ENCODE measurements at regions not wholly inside any gene's neighbourhood (a gene's known extent, or its start where the extent isn't known, plus 50 kb on each side); places are given as distances from the start of the nearest gene placed in this dataset.

GRCh38 chr2:118240276-118240675 is 152.0 kb downstream of the INSIG2 start:
- no peak for TF ChIP-seq JUND (IDR thresholded peaks at IDR 0.05)
- no peak for TF ChIP-seq RAD21 (IDR thresholded peaks at IDR 0.05)
- TF ChIP-seq HNF4A (conservative IDR thresholded peaks at IDR 0.05): no peak
- no peak for TF ChIP-seq ATF3 (IDR thresholded peaks at IDR 0.05)
- TF ChIP-seq, protein P1, sequence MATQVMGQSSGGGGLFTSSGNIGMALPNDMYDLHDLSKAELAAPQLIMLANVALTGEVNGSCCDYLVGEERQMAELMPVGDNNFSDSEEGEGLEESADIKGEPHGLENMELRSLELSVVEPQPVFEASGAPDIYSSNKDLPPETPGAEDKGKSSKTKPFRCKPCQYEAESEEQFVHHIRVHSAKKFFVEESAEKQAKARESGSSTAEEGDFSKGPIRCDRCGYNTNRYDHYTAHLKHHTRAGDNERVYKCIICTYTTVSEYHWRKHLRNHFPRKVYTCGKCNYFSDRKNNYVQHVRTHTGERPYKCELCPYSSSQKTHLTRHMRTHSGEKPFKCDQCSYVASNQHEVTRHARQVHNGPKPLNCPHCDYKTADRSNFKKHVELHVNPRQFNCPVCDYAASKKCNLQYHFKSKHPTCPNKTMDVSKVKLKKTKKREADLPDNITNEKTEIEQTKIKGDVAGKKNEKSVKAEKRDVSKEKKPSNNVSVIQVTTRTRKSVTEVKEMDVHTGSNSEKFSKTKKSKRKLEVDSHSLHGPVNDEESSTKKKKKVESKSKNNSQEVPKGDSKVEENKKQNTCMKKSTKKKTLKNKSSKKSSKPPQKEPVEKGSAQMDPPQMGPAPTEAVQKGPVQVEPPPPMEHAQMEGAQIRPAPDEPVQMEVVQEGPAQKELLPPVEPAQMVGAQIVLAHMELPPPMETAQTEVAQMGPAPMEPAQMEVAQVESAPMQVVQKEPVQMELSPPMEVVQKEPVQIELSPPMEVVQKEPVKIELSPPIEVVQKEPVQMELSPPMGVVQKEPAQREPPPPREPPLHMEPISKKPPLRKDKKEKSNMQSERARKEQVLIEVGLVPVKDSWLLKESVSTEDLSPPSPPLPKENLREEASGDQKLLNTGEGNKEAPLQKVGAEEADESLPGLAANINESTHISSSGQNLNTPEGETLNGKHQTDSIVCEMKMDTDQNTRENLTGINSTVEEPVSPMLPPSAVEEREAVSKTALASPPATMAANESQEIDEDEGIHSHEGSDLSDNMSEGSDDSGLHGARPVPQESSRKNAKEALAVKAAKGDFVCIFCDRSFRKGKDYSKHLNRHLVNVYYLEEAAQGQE (IDR thresholded peaks at IDR 0.05): no peak
- no peak for TF ChIP-seq FOXA1 (IDR thresholded peaks at IDR 0.05)
- TF ChIP-seq EGR1 (IDR thresholded peaks at IDR 0.05; ENCODE audit: low read depth in 2 of 2): no peak
- no peak for TF ChIP-seq TAF1 (conservative IDR thresholded peaks at IDR 0.05)
- no peak for TF ChIP-seq GABPA (IDR thresholded peaks at IDR 0.05 in 1 of 2, conservative IDR thresholded peaks at IDR 0.05 in 1 of 2)
- TF ChIP-seq FOXA2 (IDR thresholded peaks at IDR 0.05): no peak
- no peak for TF ChIP-seq HNF4G (IDR thresholded peaks at IDR 0.05)
- TF ChIP-seq RXRA (IDR thresholded peaks at IDR 0.05): no peak
- TF ChIP-seq CTCF (IDR thresholded peaks at IDR 0.05; ENCODE audit: low read depth, low read length, missing input control): no peak
- no peak for TF ChIP-seq NR2F2 (IDR thresholded peaks at IDR 0.05)
- TF ChIP-seq, protein P2, sequence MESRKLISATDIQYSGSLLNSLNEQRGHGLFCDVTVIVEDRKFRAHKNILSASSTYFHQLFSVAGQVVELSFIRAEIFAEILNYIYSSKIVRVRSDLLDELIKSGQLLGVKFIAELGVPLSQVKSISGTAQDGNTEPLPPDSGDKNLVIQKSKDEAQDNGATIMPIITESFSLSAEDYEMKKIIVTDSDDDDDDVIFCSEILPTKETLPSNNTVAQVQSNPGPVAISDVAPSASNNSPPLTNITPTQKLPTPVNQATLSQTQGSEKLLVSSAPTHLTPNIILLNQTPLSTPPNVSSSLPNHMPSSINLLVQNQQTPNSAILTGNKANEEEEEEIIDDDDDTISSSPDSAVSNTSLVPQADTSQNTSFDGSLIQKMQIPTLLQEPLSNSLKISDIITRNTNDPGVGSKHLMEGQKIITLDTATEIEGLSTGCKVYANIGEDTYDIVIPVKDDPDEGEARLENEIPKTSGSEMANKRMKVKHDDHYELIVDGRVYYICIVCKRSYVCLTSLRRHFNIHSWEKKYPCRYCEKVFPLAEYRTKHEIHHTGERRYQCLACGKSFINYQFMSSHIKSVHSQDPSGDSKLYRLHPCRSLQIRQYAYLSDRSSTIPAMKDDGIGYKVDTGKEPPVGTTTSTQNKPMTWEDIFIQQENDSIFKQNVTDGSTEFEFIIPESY (IDR thresholded peaks at IDR 0.05): no peak
- TF ChIP-seq SP1 (IDR thresholded peaks at IDR 0.05): no peak
- TF ChIP-seq MAX (IDR thresholded peaks at IDR 0.05): no peak
- Histone ChIP-seq H3K4me3 (ENCODE audit: low read depth in 1 of 3, low read length in 3 of 3) (no peak overlapping the region), H3K27me3 (ENCODE audit: control insufficient read depth in 4 of 4, insufficient read depth in 4 of 4, low read length in 3 of 4) (peaks cover 0 to 3% (median 0%) of the 10 kb centered on the region in 4 donors), H3K9me3 (ENCODE audit: control insufficient read depth in 4 of 4, low read length in 3 of 4) (peaks cover 0 to 2% (median 0%) of the 10 kb centered on the region in 4 donors), H3K36me3 (ENCODE audit: control insufficient read depth in 4 of 4, insufficient read depth in 3 of 4, low read depth in 1 of 4, low read length in 3 of 4) (no peaks in the 10 kb centered on the region), H3K9ac (ENCODE audit: low read depth in 1 of 2, low read length in 2 of 2) (no peak overlapping the region), H3K27ac (ENCODE audit: low read depth in 1 of 2, low read length in 2 of 2) (no peak overlapping the region), H3K4me1 (ENCODE audit: control insufficient read depth in 4 of 4, insufficient read depth in 4 of 4, low read length in 3 of 4) (no peaks in the 10 kb centered on the region)
- no peak for DNase-seq (ENCODE audit: low spot score)
- WGBS: 94% methylated on average over 2 of the region's 2 CpGs

DNA sequence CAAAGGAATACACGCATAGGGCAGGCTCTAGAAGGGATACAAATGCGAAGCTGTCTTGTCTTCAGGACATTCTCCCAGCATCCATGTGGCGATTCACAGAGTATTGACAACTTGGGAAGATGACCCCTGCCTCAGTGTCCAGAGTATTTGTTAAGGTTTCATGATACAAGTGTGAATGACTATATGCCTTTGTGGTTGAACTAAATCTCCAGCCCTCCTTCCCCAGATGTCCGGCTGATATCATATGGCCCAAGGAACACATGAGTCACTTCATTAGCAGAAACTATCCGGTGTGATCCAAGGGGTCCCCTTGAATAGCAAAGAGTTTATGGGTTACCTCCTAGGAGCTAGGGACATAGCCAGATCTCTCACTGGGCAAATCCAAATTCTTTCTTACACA is 151.0 kb downstream of the INSIG2 start:
- WGBS: 95% methylated on average over 5 of the region's 5 CpGs
- H3K4me3 ChIP-seq (ENCODE audit: low read depth in 1 of 3, low read length in 3 of 3): no peak overlapping the region
- DNase-seq (ENCODE audit: low spot score): no peak
- peaks cover 0 to 3% (median 0%) of the 10 kb centered on the region in 4 donors for H3K27me3 ChIP-seq (ENCODE audit: control insufficient read depth in 4 of 4, insufficient read depth in 4 of 4, low read length in 3 of 4)
- no peaks in the 10 kb centered on the region for H3K36me3 ChIP-seq (ENCODE audit: control insufficient read depth in 4 of 4, insufficient read depth in 3 of 4, low read depth in 1 of 4, low read length in 3 of 4)
- H3K4me1 ChIP-seq (ENCODE audit: control insufficient read depth in 4 of 4, insufficient read depth in 4 of 4, low read length in 3 of 4): no peaks in the 10 kb centered on the region
- H3K27ac ChIP-seq (ENCODE audit: low read depth in 1 of 2, low read length in 2 of 2): no peak overlapping the region
- no peak overlapping the region for H3K9ac ChIP-seq (ENCODE audit: low read depth in 1 of 2, low read length in 2 of 2)
- peaks cover 0 to 2% (median 0%) of the 10 kb centered on the region in 4 donors for H3K9me3 ChIP-seq (ENCODE audit: control insufficient read depth in 4 of 4, low read length in 3 of 4)
- TF ChIP-seq SP1 (IDR thresholded peaks at IDR 0.05): no peak
- TF ChIP-seq MAX (IDR thresholded peaks at IDR 0.05): no peak
- no peak for TF ChIP-seq FOXA2 (IDR thresholded peaks at IDR 0.05)
- TF ChIP-seq CTCF (IDR thresholded peaks at IDR 0.05; ENCODE audit: low read depth, low read length, missing input control): no peak
- TF ChIP-seq ATF3 (IDR thresholded peaks at IDR 0.05): no peak
- TF ChIP-seq HNF4G (IDR thresholded peaks at IDR 0.05): no peak
- TF ChIP-seq RXRA (IDR thresholded peaks at IDR 0.05): no peak
- no peak for TF ChIP-seq EGR1 (IDR thresholded peaks at IDR 0.05; ENCODE audit: low read depth in 2 of 2)
- no peak for TF ChIP-seq YY1 (IDR thresholded peaks at IDR 0.05)
- TF ChIP-seq NR2F2 (IDR thresholded peaks at IDR 0.05): no peak
- no peak for TF ChIP-seq TAF1 (conservative IDR thresholded peaks at IDR 0.05)
- no peak for TF ChIP-seq JUND (IDR thresholded peaks at IDR 0.05)
- TF ChIP-seq HNF4A (conservative IDR thresholded peaks at IDR 0.05): no peak
- no peak for TF ChIP-seq RAD21 (IDR thresholded peaks at IDR 0.05)
- no peak for TF ChIP-seq GABPA (IDR thresholded peaks at IDR 0.05 in 1 of 2, conservative IDR thresholded peaks at IDR 0.05 in 1 of 2)
- no peak for TF ChIP-seq FOXA1 (IDR thresholded peaks at IDR 0.05)

All from liver (tissue), 8 donors.